H9 (cell line): ENCODE measurements at regions not wholly inside any gene's neighbourhood (a gene's known extent, or its start where the extent isn't known, plus 50 kb on each side); places are given as distances from the start of the nearest gene placed in this dataset.
A peak's percentile ranks its signal among the peaks of the same experiment; 100 is the strongest.

ENCODE experiments used
- DNase-seq: peaks from one replicate; pipeline ENCODE4 v3.0.0-alpha.2; 2017
- H2AFZ ChIP-seq: one replicate; pipeline ENCODE4 v1.6.1; 2013; ENCODE audit warnings: mild to moderate bottlenecking, low read length, control low read depth, moderate library complexity
- H2AK5ac ChIP-seq: 2 replicates; pipeline ENCODE4 v1.6.1; 2013; ENCODE audit warnings: low read length, control low read depth, mixed read lengths; ENCODE audit not compliant: insufficient read length
- H2BK120ac ChIP-seq: one replicate; pipeline ENCODE4 v1.6.1; 2013; ENCODE audit warnings: low read depth, mild to moderate bottlenecking, low read length, control low read depth, inconsistent platforms; ENCODE audit not compliant: poor library complexity, severe bottlenecking
- H2BK12ac ChIP-seq: 2 replicates; pipeline ENCODE4 v1.6.1; 2013; ENCODE audit warnings: low read length, control low read depth, mixed read lengths, low read depth; ENCODE audit not compliant: insufficient read length
- H2BK15ac ChIP-seq: 2 replicates; pipeline ENCODE4 v1.6.1; 2013; ENCODE audit warnings: low read depth, low read length, control low read depth
- H2BK20ac ChIP-seq: one replicate; pipeline ENCODE4 v1.6.1; 2013; ENCODE audit warnings: low read depth, mild to moderate bottlenecking, low read length, control low read depth, inconsistent platforms; ENCODE audit not compliant: poor library complexity, severe bottlenecking
- H2BK5ac ChIP-seq: 2 replicates; pipeline ENCODE4 v1.6.1; 2013; ENCODE audit warnings: low read length, control low read depth, mixed read lengths; ENCODE audit not compliant: insufficient read length
- H3K14ac ChIP-seq: 2 replicates; pipeline ENCODE4 v1.6.1; 2013; ENCODE audit warnings: low read length, control low read depth; ENCODE audit not compliant: insufficient read depth
- H3K18ac ChIP-seq: 2 replicates; pipeline ENCODE4 v1.6.1; 2013; ENCODE audit warnings: low read depth, mild to moderate bottlenecking, mixed read lengths, low read length, control low read depth; ENCODE audit not compliant: insufficient read length
- H3K23ac ChIP-seq: 2 replicates; pipeline ENCODE4 v1.6.1; 2013; ENCODE audit warnings: low read length, control low read depth, mixed read lengths, low read depth; ENCODE audit not compliant: insufficient read length
- H3K23me2 ChIP-seq: 2 replicates; pipeline ENCODE4 v1.6.1; 2013; ENCODE audit warnings: low read depth, mild to moderate bottlenecking, mixed read lengths, low read length, control low read depth; ENCODE audit not compliant: insufficient read length, poor library complexity, severe bottlenecking
- H3K27ac ChIP-seq: 2 replicates; pipeline ENCODE4 v1.5.1; 2013; ENCODE audit warnings: low read length, control low read depth, mixed read lengths, low read depth; ENCODE audit not compliant: insufficient read length
- H3K27me3 ChIP-seq: 2 replicates; pipeline ENCODE4 v1.6.1; 2013; ENCODE audit warnings: low read length, control low read depth, inconsistent platforms; ENCODE audit not compliant: insufficient read depth
- H3K4ac ChIP-seq: 2 replicates; pipeline ENCODE4 v1.6.1; 2013; ENCODE audit warnings: low read depth, mild to moderate bottlenecking, control low read depth, inconsistent platforms, low read length, moderate library complexity
- H3K4me1 ChIP-seq: 2 replicates; pipeline ENCODE4 v1.6.1; 2013; ENCODE audit warnings: low read length, control low read depth, inconsistent platforms; ENCODE audit not compliant: insufficient read depth
- H3K4me2 ChIP-seq: 2 replicates; pipeline ENCODE4 v1.6.1; 2013; ENCODE audit warnings: low read length, control low read depth, mixed read lengths; ENCODE audit not compliant: insufficient read length, insufficient read depth
- H3K56ac ChIP-seq: 2 replicates; pipeline ENCODE4 v1.6.1; 2013; ENCODE audit warnings: low read depth, mild to moderate bottlenecking, mixed read lengths, low read length, control low read depth; ENCODE audit not compliant: insufficient read length
- H3K79me1 ChIP-seq: 2 replicates; pipeline ENCODE4 v1.6.1; 2013; ENCODE audit warnings: low read depth, mild to moderate bottlenecking, moderate library complexity, low read length, control low read depth, inconsistent platforms; ENCODE audit not compliant: insufficient read depth, poor library complexity, severe bottlenecking
- H3K79me2 ChIP-seq: 2 replicates; pipeline ENCODE4 v1.6.1; 2013; ENCODE audit warnings: low read length, control low read depth, inconsistent platforms; ENCODE audit not compliant: insufficient read depth
- H3K9ac ChIP-seq: 2 replicates; pipeline ENCODE4 v1.6.1; 2013; ENCODE audit warnings: low read length, control low read depth, mixed read lengths; ENCODE audit not compliant: insufficient read length; ENCODE audit errors: extremely low read depth
- H3K9me3 ChIP-seq: one replicate; pipeline ENCODE4 v1.6.1; 2013; ENCODE audit warnings: low read depth, low read length, inconsistent platforms; ENCODE audit not compliant: control insufficient read depth
- H3T11ph ChIP-seq: one replicate; pipeline ENCODE4 v1.6.1; 2013; ENCODE audit warnings: mild to moderate bottlenecking, low read length, control low read depth, inconsistent platforms
- H4K20me1 ChIP-seq: one replicate; pipeline ENCODE4 v1.6.1; 2013; ENCODE audit not compliant: control insufficient read depth, insufficient read length, insufficient read depth
- H4K5ac ChIP-seq: 2 replicates; pipeline ENCODE4 v1.6.1; 2013; ENCODE audit warnings: low read depth, mild to moderate bottlenecking, mixed read lengths, low read length, control low read depth; ENCODE audit not compliant: insufficient read length
- H4K8ac ChIP-seq: replicated peaks from 2 replicates; pipeline ENCODE4 v1.6.1; 2013; ENCODE audit warnings: low read length, control low read depth, mixed read lengths, low read depth; ENCODE audit not compliant: insufficient read length
- H4K91ac ChIP-seq: 2 replicates; pipeline ENCODE4 v1.6.1; 2013; ENCODE audit warnings: low read depth, mild to moderate bottlenecking, moderate library complexity, mixed read lengths, low read length, control low read depth; ENCODE audit not compliant: insufficient read length
- H3K27ac Mint-ChIP-seq, 3 experiments: 2 replicates in 2 of 3; 3 replicates in 1 of 3; pipeline ENCODE4 v1.8.0; 2020 to 2021; ENCODE audit warnings: mixed read lengths in 3 of 3, mild to moderate bottlenecking in 1 of 3, moderate library complexity in 1 of 3
- H3K27me3 Mint-ChIP-seq: 2 replicates; pipeline ENCODE4 v1.8.0; 2021; ENCODE audit warnings: low read depth, mild to moderate bottlenecking, moderate library complexity, mixed read lengths
- H3K36me3 Mint-ChIP-seq, 3 experiments: 2 replicates in 2 of 3; 3 replicates in 1 of 3; pipeline ENCODE4 v1.8.0; 2020 to 2021; ENCODE audit warnings: low read depth in 3 of 3, mixed read lengths in 3 of 3; ENCODE audit not compliant: insufficient read depth in 1 of 3
- H3K4me1 Mint-ChIP-seq, 2 experiments: 2 replicates each; pipeline ENCODE4 v1.8.0; 2020; ENCODE audit warnings: mixed read lengths in 2 of 2
- H3K4me3 Mint-ChIP-seq, 2 experiments: 2 replicates in 1 of 2; 3 replicates in 1 of 2; pipeline ENCODE4 v1.8.0; 2020 to 2021; ENCODE audit warnings: mild to moderate bottlenecking in 2 of 2, mixed read lengths in 2 of 2, moderate library complexity in 1 of 2
- H3K9me3 Mint-ChIP-seq, 2 experiments: 2 replicates in 1 of 2; 3 replicates in 1 of 2; pipeline ENCODE4 v1.8.0; 2020; ENCODE audit warnings: mild to moderate bottlenecking in 2 of 2, mixed read lengths in 2 of 2, moderate library complexity in 1 of 2
- WGBS: extraction: QIAGEN DNeasy Blood & Tissue Kit; methylation state at CpG from one replicate; pipeline ENCODE4 v1.1.7; 2013; ENCODE audit warnings: missing lambda C conversion rate, low lambda C conversion rate, mixed read lengths; ENCODE audit not compliant: insufficient read length; ENCODE audit errors: extremely low coverage; 5-methylcytosine and 5-hydroxymethylcytosine counted together
- TF ChIP-seq, protein P1 (sequence below): fragments of 200-600 bp; sonication (generic); conservative IDR thresholded peaks from 3 replicates; pipeline ENCODE4 v1.8.0; 2021; ENCODE audit warnings: antibody characterized with exemption, mild to moderate bottlenecking

DNA sequence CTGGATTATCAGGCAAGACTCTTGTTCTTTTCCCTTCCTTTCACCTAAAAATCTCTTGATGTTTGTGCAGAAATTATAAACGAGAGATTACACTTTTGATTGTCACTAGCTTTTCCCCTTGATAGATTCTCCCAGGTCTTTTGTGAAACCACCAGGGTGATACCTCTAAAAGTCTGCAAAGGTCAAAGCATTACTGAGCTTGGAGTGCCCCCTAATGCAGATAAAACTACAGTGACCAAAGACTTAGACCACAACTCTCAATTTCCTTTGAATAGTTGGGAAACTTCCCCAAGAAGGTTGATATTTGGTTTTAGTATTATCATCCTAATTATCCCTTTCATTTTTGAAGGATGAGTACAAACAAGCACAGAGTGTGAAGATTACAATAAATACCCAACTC, 173.1 kb downstream of the CYLC2 start:
- H2BK20ac ChIP-seq, result no peak overlapping the region
- no peaks in the 10 kb centered on the region for H3K23me2 ChIP-seq
- no peak overlapping the region for H3K18ac ChIP-seq
- TF ChIP-seq, protein P1, sequence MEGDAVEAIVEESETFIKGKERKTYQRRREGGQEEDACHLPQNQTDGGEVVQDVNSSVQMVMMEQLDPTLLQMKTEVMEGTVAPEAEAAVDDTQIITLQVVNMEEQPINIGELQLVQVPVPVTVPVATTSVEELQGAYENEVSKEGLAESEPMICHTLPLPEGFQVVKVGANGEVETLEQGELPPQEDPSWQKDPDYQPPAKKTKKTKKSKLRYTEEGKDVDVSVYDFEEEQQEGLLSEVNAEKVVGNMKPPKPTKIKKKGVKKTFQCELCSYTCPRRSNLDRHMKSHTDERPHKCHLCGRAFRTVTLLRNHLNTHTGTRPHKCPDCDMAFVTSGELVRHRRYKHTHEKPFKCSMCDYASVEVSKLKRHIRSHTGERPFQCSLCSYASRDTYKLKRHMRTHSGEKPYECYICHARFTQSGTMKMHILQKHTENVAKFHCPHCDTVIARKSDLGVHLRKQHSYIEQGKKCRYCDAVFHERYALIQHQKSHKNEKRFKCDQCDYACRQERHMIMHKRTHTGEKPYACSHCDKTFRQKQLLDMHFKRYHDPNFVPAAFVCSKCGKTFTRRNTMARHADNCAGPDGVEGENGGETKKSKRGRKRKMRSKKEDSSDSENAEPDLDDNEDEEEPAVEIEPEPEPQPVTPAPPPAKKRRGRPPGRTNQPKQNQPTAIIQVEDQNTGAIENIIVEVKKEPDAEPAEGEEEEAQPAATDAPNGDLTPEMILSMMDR, result peak; percentile 61
- H3K27me3 ChIP-seq, result no peaks in the 10 kb centered on the region
- Mint-ChIP-seq H3K9me3 (peaks cover 2 to 7% of the 10 kb centered on the region in 2 experiments; a peak in 3 of 5 replicates), H3K27me3 (no peaks in the 10 kb centered on the region; the same call in 1 of the 2 replicates), H3K27ac (no peak overlapping the region), H3K4me3 (no peak overlapping the region), H3K4me1 (no peaks in the 10 kb centered on the region), H3K36me3 (peaks cover 0 to 1% (median 0%) of the 10 kb centered on the region in 3 experiments; a peak in 1 of 7 replicates)
- no peak overlapping the region for H3K4ac ChIP-seq
- H3K56ac ChIP-seq, result no peak overlapping the region
- H3K14ac ChIP-seq, result no peak overlapping the region
- H2BK12ac ChIP-seq, result no peak overlapping the region
- H3K4me2 ChIP-seq, result no peak overlapping the region
- H3K79me2 ChIP-seq, result no peaks in the 10 kb centered on the region
- H3T11ph ChIP-seq, result no peak overlapping the region
- no peaks in the 10 kb centered on the region for H3K4me1 ChIP-seq
- H4K20me1 ChIP-seq, result no peaks in the 10 kb centered on the region
- no peak for DNase-seq
- no peak overlapping the region for H4K5ac ChIP-seq
- H4K8ac ChIP-seq, result no peak overlapping the region
- H3K79me1 ChIP-seq, result no peaks in the 10 kb centered on the region
- no peaks in the 10 kb centered on the region for H3K9me3 ChIP-seq
- H4K91ac ChIP-seq, result no peak overlapping the region
- H3K27ac ChIP-seq, result no peak overlapping the region
- H2BK15ac ChIP-seq, result no peak overlapping the region
- H3K9ac ChIP-seq, result no peak overlapping the region
- no peak overlapping the region for H2AFZ ChIP-seq
- no peak overlapping the region for H2AK5ac ChIP-seq
- H3K23ac ChIP-seq, result no peak overlapping the region
- no peak overlapping the region for H2BK120ac ChIP-seq
- H2BK5ac ChIP-seq, result no peak overlapping the region
- no CpG with 5 or more reads among the region's 1 CpG for WGBS
